ENCODE measurements at regions not wholly inside any gene's neighbourhood (a gene's known extent, or its start where the extent isn't known, plus 50 kb on each side); places are given as distances from the start of the nearest gene placed in this dataset.
"Not testable (repeated sequence)": the region's sequence is repeated elsewhere in the genome, so short reads cannot be mapped to it uniquely, and the experiment has no call there.

GRCh38 chr13:38429916-38430315 is 80.3 kb downstream of the UFM1 start:
- DNase-seq (ENCODE audit: extremely low read depth, low read depth): no peak
- no peak overlapping the region for H3K4me3 ChIP-seq (replicated peaks; ENCODE audit: low read depth, low read length)
- TF ChIP-seq, protein P1, sequence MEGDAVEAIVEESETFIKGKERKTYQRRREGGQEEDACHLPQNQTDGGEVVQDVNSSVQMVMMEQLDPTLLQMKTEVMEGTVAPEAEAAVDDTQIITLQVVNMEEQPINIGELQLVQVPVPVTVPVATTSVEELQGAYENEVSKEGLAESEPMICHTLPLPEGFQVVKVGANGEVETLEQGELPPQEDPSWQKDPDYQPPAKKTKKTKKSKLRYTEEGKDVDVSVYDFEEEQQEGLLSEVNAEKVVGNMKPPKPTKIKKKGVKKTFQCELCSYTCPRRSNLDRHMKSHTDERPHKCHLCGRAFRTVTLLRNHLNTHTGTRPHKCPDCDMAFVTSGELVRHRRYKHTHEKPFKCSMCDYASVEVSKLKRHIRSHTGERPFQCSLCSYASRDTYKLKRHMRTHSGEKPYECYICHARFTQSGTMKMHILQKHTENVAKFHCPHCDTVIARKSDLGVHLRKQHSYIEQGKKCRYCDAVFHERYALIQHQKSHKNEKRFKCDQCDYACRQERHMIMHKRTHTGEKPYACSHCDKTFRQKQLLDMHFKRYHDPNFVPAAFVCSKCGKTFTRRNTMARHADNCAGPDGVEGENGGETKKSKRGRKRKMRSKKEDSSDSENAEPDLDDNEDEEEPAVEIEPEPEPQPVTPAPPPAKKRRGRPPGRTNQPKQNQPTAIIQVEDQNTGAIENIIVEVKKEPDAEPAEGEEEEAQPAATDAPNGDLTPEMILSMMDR (IDR thresholded peaks at IDR 0.05; ENCODE audit: low read depth, low read length, missing control alignments): no peak

DNA sequence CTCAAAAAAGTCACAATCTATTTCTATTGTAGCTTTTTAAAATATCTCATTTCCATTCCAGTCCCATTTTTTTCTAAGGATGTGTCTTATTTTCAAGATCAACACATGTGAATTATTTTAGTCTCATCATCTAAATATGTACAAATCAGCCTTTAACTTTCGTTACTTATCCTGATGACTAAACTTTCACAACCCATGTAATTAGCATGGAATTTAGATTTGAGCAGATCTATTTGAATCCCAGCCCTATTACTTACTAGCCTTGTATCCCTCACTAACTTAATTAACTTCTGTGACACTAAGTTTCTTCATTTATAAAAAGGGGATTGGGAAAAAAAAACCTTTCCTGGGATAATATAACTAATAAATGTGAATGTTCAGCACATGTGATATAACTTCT is 81.1 kb downstream of the UFM1 start:
- no peak overlapping the region for H3K4me3 ChIP-seq (replicated peaks; ENCODE audit: low read depth, low read length)
- TF ChIP-seq, protein P1 (IDR thresholded peaks at IDR 0.05; ENCODE audit: low read depth, low read length, missing control alignments): no peak
- no peak for DNase-seq (ENCODE audit: extremely low read depth, low read depth)

- TF ChIP-seq, protein P1 (IDR thresholded peaks at IDR 0.05; ENCODE audit: low read depth, low read length, missing control alignments): no peak
- no peak overlapping the region for H3K4me3 ChIP-seq (replicated peaks; ENCODE audit: low read depth, low read length)
- DNase-seq (ENCODE audit: extremely low read depth, low read depth): no peak
These were observed 91.0 kb downstream of the UFM1 start for GRCh38 chr13:38440666-38441065.

DNA sequence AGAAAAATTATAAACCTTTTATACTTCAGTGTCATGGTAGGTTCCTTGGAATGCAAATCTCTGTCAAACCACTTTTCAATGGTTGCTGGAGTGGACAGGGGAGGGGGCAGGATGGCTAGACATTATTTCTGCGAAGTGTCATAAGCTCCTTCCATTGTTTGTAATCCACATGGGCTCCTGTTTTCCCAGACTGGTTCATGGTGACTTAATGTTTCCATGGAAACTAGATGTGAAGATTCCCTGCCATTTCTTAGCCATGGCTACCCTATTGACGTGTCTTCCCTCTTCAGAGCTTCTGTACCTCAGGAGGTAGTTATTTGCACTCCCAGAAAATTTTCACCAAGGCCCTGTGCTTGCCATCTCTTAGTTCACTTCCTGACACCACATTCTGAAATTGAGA is 95.3 kb downstream of the UFM1 start:
- no peak for DNase-seq (ENCODE audit: extremely low read depth, low read depth)
- TF ChIP-seq, protein P1 (IDR thresholded peaks at IDR 0.05; ENCODE audit: low read depth, low read length, missing control alignments): no peak
- H3K4me3 ChIP-seq (replicated peaks; ENCODE audit: low read depth, low read length): no peak overlapping the region

GRCh38 chr13:38452656-38453055 is 103.0 kb downstream of the UFM1 start:
- TF ChIP-seq, protein P1 (IDR thresholded peaks at IDR 0.05; ENCODE audit: low read depth, low read length, missing control alignments): no peak
- H3K4me3 ChIP-seq (replicated peaks; ENCODE audit: low read depth, low read length): no peak overlapping the region
- no peak for DNase-seq (ENCODE audit: extremely low read depth, low read depth)

DNA sequence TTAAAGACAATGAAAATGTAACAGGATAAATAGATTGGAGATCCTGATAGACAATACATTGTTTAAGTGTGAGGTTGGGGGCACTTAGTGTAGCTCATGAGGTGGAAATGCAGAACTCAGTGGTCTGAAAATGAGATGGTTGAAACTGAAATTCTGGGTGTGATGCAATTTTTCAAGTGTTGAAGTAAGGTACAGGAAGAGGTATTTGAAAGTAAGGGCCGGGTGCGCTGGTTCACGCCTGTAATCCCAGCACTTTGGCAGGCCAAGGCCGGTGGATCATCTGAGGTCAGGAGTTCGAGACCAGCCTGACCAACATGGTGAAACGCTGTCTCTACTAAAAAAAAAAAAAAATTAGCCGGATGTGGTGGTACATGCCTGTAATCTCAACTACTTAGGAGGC is 113.0 kb downstream of the UFM1 start:
- no peak overlapping the region for H3K4me3 ChIP-seq (replicated peaks; ENCODE audit: low read depth, low read length)
- no peak for DNase-seq (ENCODE audit: extremely low read depth, low read depth)
- TF ChIP-seq, protein P1 (IDR thresholded peaks at IDR 0.05; ENCODE audit: low read depth, low read length, missing control alignments): no peak

DNA sequence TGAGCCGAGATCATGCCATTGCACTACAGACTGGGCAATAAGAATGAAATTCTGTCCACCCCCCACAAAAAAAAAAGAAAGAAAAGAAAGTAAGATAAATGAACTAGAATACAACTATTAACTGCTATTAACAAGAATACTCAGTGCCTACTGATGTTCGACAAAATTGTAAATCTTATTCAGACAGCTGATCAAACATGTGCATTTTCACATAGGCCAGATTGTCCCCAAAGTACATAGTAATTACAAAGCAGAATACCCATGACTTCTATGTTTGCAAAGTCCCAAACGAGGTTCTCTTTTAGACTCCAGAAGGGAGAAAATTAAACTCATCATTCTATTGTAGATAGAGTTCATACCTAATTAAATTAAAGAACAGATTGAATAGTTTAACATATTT is 113.4 kb downstream of the UFM1 start:
- TF ChIP-seq, protein P1 (IDR thresholded peaks at IDR 0.05; ENCODE audit: low read depth, low read length, missing control alignments): no peak
- no peak overlapping the region for H3K4me3 ChIP-seq (replicated peaks; ENCODE audit: low read depth, low read length)
- no peak for DNase-seq (ENCODE audit: extremely low read depth, low read depth)

- DNase-seq (ENCODE audit: extremely low read depth, low read depth): not testable (repeated sequence)
These were observed 122.8 kb downstream of the UFM1 start for GRCh38 chr13:38472411-38472810.

More at GRCh38 chr13:38472411-38472810, 122.8 kb downstream of the UFM1 start:
- H3K4me3 ChIP-seq (replicated peaks; ENCODE audit: low read depth, low read length): not testable (repeated sequence)

Data from HFF-Myc (cell line).